ENCODE measurements at regions not wholly inside any gene's neighbourhood (a gene's known extent, or its start where the extent isn't known, plus 50 kb on each side); places are given as distances from the start of the nearest gene placed in this dataset.
"Not testable (repeated sequence)": the region's sequence is repeated elsewhere in the genome, so short reads cannot be mapped to it uniquely, and the experiment has no call there.

DNA sequence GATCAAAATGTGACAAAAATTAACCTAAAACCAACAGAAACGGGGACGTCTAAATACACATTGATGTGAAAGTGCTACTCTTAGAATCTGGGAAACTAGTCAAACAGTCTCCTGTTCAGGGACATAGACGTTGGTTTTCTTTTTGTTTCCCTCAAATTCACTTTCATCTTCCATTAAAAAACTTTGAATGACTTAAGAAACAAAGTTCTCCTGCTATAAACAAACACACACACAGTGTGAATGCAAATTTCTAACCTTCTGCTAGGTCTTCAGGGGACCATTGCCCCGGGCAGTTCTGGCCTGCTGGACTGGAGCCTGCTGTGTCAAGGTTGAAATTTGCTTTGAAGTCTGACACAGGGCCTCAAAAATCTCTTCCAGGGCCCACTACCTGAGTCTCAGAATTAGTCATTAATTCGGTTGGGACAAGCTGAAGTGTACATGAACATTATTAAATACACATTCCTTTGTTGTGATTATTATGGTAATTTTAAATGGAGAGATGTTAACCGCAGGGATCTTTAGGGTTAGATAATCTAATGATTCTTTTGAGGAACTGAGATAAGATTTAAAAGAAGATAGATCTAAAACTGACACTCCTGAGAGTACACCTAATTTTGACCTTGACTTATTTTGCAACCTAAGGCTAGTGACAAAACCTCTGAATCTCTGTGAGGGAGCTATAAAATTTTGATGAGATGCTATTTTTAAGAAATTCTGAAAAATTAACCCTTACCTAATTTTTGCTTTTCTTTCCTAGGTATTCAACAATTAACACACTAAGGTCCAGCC, 1260.4 kb downstream of the ROBO1 start:
- H3K4me3 ChIP-seq, result no peak overlapping the region
- no peak for TF ChIP-seq CTCF (IDR thresholded peaks at IDR 0.05)
- no peaks in the 10 kb centered on the region for H3K9me3 ChIP-seq
- H3K4me1 ChIP-seq, result peaks cover 7% of the 10 kb centered on the region
- H3K36me3 ChIP-seq, result no peaks in the 10 kb centered on the region
- H3K27me3 ChIP-seq, result no peaks in the 10 kb centered on the region
- ATAC-seq (no peak), DNase-seq (no peak)
- intact Hi-C loops (cut with DNase I), result no loop called here
- H3K27ac ChIP-seq, result no peak overlapping the region

- H3K4me1 ChIP-seq, result peaks cover 6% of the 10 kb centered on the region
- no peak for TF ChIP-seq CTCF (IDR thresholded peaks at IDR 0.05)
- no peaks in the 10 kb centered on the region for H3K9me3 ChIP-seq
- no peak overlapping the region for H3K4me3 ChIP-seq
- DNase-seq (no peak), ATAC-seq (no peak)
- H3K27ac ChIP-seq, result no peak overlapping the region
- H3K27me3 ChIP-seq, result no peaks in the 10 kb centered on the region
- H3K36me3 ChIP-seq, result no peaks in the 10 kb centered on the region
- intact Hi-C loops (cut with DNase I), result no loop called here
Observed at GRCh38 chr3:78511840-78512239, 1256.0 kb downstream of the ROBO1 start.

DNA sequence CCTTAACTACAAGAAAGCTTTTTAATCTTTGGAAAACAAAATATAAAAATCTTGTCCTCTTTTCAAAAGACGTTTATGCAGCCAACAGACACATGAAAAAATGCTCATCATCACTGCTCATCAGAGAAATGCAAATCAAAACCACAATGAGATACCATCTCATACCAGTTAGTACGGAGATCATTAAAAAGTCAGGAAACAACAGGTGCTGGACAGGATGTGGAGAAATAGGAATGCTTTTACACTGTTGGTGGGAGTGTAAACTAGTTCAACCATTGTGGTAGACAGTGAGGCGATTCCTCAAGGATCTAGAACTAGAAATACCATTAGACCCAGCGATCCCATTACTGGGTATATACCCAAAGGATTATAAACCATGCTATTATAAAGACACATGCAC, 1255.0 kb downstream of the ROBO1 start:
- H3K27ac ChIP-seq; ATAC-seq; H3K36me3 ChIP-seq; H3K9me3 ChIP-seq; DNase-seq; H3K4me1 ChIP-seq; intact Hi-C loops (cut with DNase I); H3K4me3 ChIP-seq; H3K27me3 ChIP-seq: not testable (repeated sequence)

DNA sequence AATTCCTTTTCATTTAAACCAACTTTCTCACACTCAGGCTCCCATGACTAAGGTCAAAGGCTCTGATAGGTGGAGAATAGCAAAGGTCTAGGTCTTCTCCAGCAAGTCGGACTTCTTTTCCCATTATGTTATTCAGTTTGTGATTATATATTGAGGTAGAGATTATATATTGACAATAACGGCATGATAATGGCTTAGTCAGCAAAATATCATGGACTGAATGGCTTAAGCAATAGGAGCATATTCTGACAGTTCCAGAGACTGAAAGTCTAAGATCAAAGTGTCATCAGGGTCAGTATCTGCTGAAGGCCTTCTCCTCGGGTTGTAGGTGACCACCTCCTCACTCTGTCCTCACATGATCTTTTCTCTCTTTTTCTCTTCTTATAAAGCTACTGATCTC, 1251.4 kb downstream of the ROBO1 start:
- intact Hi-C loops (cut with DNase I), result no loop called here
- Histone ChIP-seq H3K9me3 (no peaks in the 10 kb centered on the region), H3K4me1 (no peaks in the 10 kb centered on the region), H3K4me3 (no peak overlapping the region), H3K27me3 (no peaks in the 10 kb centered on the region), H3K36me3 (no peaks in the 10 kb centered on the region), H3K27ac (no peak overlapping the region)
- ATAC-seq, result no peak
- DNase-seq, result no peak
- TF ChIP-seq CTCF (IDR thresholded peaks at IDR 0.05), result no peak

- intact Hi-C loops (cut with DNase I), result no loop called here
- Histone ChIP-seq H3K27ac (no peak overlapping the region), H3K9me3 (no peaks in the 10 kb centered on the region), H3K36me3 (no peaks in the 10 kb centered on the region), H3K27me3 (no peaks in the 10 kb centered on the region), H3K4me3 (no peak overlapping the region), H3K4me1 (no peaks in the 10 kb centered on the region)
- no peak for TF ChIP-seq CTCF (IDR thresholded peaks at IDR 0.05)
- ATAC-seq (no peak), DNase-seq (no peak)
Observed at GRCh38 chr3:78516937-78517336, 1250.9 kb downstream of the ROBO1 start.

- intact Hi-C loops (cut with DNase I), result no loop called here
- no peak overlapping the region for H3K27ac ChIP-seq
- DNase-seq, result no peak
- no peaks in the 10 kb centered on the region for H3K9me3 ChIP-seq
- no peaks in the 10 kb centered on the region for H3K4me1 ChIP-seq
- ATAC-seq, result no peak
- no peaks in the 10 kb centered on the region for H3K27me3 ChIP-seq
- H3K36me3 ChIP-seq, result no peaks in the 10 kb centered on the region
- no peak overlapping the region for H3K4me3 ChIP-seq
- no peak for TF ChIP-seq CTCF (IDR thresholded peaks at IDR 0.05)
Observed at GRCh38 chr3:78517965-78518364, 1249.8 kb downstream of the ROBO1 start.

All from upper lobe of right lung (tissue), 1 donor.